HUES64 (cell line): ENCODE measurements at regions not wholly inside any gene's neighbourhood (a gene's known extent, or its start where the extent isn't known, plus 50 kb on each side); places are given as distances from the start of the nearest gene placed in this dataset.

Source experiments
- H3K27ac ChIP-seq: 2 replicates; pipeline ENCODE4 v1.7.0; 2013; ENCODE audit warnings: low read depth, low read length, inconsistent platforms
- H3K27me3 ChIP-seq: 2 replicates; pipeline ENCODE4 v1.6.1; 2013; ENCODE audit warnings: mild to moderate bottlenecking, low read length; ENCODE audit not compliant: insufficient read depth
- H3K36me3 ChIP-seq: 2 replicates; pipeline ENCODE4 v1.6.1; 2013; ENCODE audit warnings: mild to moderate bottlenecking, low read length; ENCODE audit not compliant: insufficient read depth
- H3K4me1 ChIP-seq: 2 replicates; pipeline ENCODE4 v1.6.1; 2013; ENCODE audit warnings: mild to moderate bottlenecking, low read length, moderate library complexity; ENCODE audit not compliant: insufficient read depth
- H3K4me3 ChIP-seq: 2 replicates; pipeline ENCODE4 v1.5.1; 2013; ENCODE audit warnings: mild to moderate bottlenecking, low read length, moderate library complexity
- H3K9ac ChIP-seq: 2 replicates; pipeline ENCODE4 v1.6.1; 2013; ENCODE audit warnings: mild to moderate bottlenecking, low read depth, low read length
- H3K9me3 ChIP-seq: 2 replicates; pipeline ENCODE4 v1.6.1; 2013; ENCODE audit warnings: low read depth, low read length; ENCODE audit not compliant: insufficient read depth
- WGBS: fragments of 150-250, 120-280 bp; methylation state at CpG from one replicate; pipeline ENCODE4 v1.1.7; 2013; ENCODE audit warnings: missing lambda C conversion rate; 5-methylcytosine and 5-hydroxymethylcytosine counted together

- Histone ChIP-seq H3K36me3 (no peaks in the 10 kb centered on the region), H3K4me1 (peaks cover 10% of the 10 kb centered on the region), H3K9ac (no peak overlapping the region), H3K4me3 (no peak overlapping the region), H3K27me3 (no peaks in the 10 kb centered on the region), H3K9me3 (no peaks in the 10 kb centered on the region), H3K27ac (no peak overlapping the region)
- 94% methylated on average over 10 of the region's 11 CpGs for WGBS
Measured at GRCh38 chr1:9434247-9435152, 104.8 kb upstream of the SLC25A33 start.

- 77% methylated on average over 4 of the region's 4 CpGs for whole genome bisulfite sequencing
Measured at GRCh38 chr1:9435153-9435636, 104.1 kb upstream of the SLC25A33 start.

DNA sequence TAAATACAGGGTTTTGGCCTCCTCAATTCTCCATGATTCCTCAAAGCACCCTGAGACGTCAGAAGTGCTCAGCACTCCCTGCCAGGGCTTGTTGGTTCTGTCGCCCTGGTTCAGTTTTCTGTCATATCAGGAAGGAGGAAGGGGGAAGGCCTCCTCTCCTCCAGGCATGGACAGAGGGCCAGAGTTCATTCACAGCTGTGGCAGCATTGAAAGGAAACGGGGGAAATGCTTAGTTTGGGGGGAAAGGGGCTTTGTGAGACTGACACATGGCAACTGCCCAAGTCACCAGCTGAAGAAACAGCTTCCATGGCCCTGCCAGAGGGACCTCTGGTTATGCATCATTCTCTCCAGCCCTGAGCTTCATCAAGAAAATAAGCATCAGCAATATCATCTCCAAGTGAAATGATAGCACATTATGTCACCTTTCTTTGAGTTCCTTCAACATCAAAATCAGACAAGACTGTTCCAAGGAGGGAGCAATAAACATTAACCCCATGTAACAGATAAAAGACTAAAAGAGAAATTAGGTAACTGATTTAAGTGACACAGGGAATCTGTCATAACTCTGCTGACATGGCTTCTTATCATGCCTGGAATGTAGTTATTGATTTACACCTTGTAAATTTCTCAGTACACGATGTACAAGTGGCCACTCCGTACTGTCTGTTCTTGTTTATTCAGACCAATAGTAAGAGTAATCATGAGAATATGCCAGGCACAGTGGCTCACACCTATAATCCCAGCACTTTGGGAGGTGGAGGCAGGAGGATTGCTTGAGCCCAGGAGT, 103.2 kb upstream of the SLC25A33 start:
- H3K27ac ChIP-seq: no peak overlapping the region
- H3K9me3 ChIP-seq: no peaks in the 10 kb centered on the region
- H3K27me3 ChIP-seq: no peaks in the 10 kb centered on the region
- 87% methylated on average over 5 of the region's 5 CpGs for WGBS
- H3K4me3 ChIP-seq: no peak overlapping the region
- H3K4me1 ChIP-seq: peaks cover 8% of the 10 kb centered on the region
- H3K36me3 ChIP-seq: no peaks in the 10 kb centered on the region
- no peak overlapping the region for H3K9ac ChIP-seq

More at GRCh38 chr1:9435153-9435636, 104.1 kb upstream of the SLC25A33 start:
- Histone ChIP-seq H3K9me3 (no peaks in the 10 kb centered on the region), H3K36me3 (no peaks in the 10 kb centered on the region), H3K4me3 (no peak overlapping the region), H3K27ac (no peak overlapping the region), H3K27me3 (no peaks in the 10 kb centered on the region), H3K4me1 (peaks cover 8% of the 10 kb centered on the region), H3K9ac (no peak overlapping the region)

DNA sequence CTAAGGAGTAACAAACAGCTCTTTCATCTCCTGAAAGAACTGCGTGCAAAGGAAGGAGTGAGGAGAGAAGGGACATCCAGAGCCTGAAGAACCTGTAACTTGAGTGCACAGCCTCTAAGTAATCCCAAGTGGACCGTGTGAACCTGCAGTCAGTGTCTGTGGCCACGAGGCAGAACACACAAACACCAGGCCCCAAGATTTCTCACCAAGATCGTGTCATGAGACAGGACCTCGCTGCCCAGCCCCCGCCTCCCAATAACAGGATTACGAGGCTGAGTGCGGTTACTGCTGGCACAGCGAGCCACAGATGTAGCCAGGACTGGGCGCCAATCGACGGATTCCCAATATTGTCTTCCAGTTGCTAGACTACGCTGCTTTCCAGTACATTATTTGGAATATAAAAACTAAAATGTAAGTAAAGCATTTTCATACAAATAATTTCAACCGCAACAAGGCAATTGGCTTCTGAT, 101.3 kb upstream of the SLC25A33 start:
- Histone ChIP-seq H3K9me3 (no peaks in the 10 kb centered on the region), H3K9ac (no peak overlapping the region), H3K27ac (peak overlapping the region; percentile 32; the same call in 1 of the 2 replicates), H3K4me1 (peaks cover 14% of the 10 kb centered on the region), H3K4me3 (no peak overlapping the region), H3K27me3 (no peaks in the 10 kb centered on the region), H3K36me3 (no peaks in the 10 kb centered on the region)
- 82% methylated on average over 14 of the region's 14 CpGs for WGBS

GRCh38 chr1:9438431-9439073, 100.7 kb upstream of the SLC25A33 start:
- peak overlapping the region; percentile 32; the same call in 1 of the 2 replicates for H3K27ac ChIP-seq
- H3K4me1 ChIP-seq: peaks cover 14% of the 10 kb centered on the region
- H3K27me3 ChIP-seq: no peaks in the 10 kb centered on the region
- H3K9me3 ChIP-seq: no peaks in the 10 kb centered on the region
- no peak overlapping the region for H3K4me3 ChIP-seq
- WGBS: 76% methylated on average over 12 of the region's 12 CpGs
- H3K36me3 ChIP-seq: no peaks in the 10 kb centered on the region
- H3K9ac ChIP-seq: no peak overlapping the region

- no peak overlapping the region for H3K4me3 ChIP-seq
- no peaks in the 10 kb centered on the region for H3K9me3 ChIP-seq
- H3K27ac ChIP-seq: no peak overlapping the region; the same call in 1 of the 2 replicates
- H3K27me3 ChIP-seq: no peaks in the 10 kb centered on the region
- peaks cover 19% of the 10 kb centered on the region for H3K4me1 ChIP-seq
- H3K36me3 ChIP-seq: no peaks in the 10 kb centered on the region
- H3K9ac ChIP-seq: no peak overlapping the region
- 89% methylated on average over 9 of the region's 9 CpGs for WGBS
Measured at GRCh38 chr1:9439074-9439761, 100.0 kb upstream of the SLC25A33 start.

DNA sequence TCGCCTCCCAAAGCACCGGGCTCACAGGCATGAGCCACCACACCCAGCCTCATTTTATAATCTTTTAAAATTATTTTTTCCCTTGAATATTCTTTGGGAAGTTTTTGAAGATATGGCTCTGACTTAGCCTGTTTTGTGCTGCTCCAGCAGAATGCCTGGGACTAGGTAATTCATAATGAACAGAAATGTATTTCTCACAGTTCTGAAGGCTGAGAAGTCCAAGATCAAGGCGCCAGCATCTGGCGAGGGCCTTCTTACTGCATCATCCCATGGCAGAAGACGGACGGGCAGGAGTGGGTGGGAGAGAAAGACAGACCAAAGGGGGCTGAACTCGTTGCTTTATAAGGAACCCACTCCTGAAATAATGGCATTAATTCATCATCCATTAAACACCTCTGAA, 99.0 kb upstream of the SLC25A33 start:
- Histone ChIP-seq H3K36me3 (no peaks in the 10 kb centered on the region), H3K27ac (no peak overlapping the region), H3K27me3 (no peaks in the 10 kb centered on the region), H3K9ac (no peak overlapping the region), H3K4me1 (peaks cover 20% of the 10 kb centered on the region), H3K9me3 (no peaks in the 10 kb centered on the region), H3K4me3 (no peak overlapping the region)
- 92% methylated on average over 7 of the region's 7 CpGs for WGBS

DNA sequence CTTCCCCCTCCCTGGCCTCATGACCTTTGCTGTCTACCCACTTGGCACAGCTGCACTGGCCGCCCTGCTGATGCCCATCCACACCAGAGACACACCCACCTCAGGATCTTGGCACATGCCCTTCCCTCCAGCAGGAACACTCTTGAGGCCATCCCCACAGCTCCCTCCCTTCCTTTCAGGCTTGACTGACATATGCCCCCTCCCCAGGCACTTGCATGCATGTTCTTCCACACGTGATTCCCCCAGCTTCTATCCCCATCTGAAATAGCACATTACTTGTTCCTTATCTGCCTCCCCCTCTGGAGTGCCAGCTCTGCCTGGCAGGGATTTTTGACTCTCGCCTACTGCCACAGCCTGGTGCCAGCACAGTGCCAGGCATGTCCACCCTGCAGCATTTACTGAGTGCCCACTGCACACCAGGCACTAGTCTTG, 98.5 kb upstream of the SLC25A33 start:
- Histone ChIP-seq H3K9me3 (no peaks in the 10 kb centered on the region), H3K27me3 (no peaks in the 10 kb centered on the region), H3K4me1 (peaks cover 20% of the 10 kb centered on the region), H3K36me3 (no peaks in the 10 kb centered on the region), H3K9ac (no peak overlapping the region), H3K27ac (no peak overlapping the region), H3K4me3 (no peak overlapping the region)
- 83% methylated on average over 3 of the region's 3 CpGs for WGBS

DNA sequence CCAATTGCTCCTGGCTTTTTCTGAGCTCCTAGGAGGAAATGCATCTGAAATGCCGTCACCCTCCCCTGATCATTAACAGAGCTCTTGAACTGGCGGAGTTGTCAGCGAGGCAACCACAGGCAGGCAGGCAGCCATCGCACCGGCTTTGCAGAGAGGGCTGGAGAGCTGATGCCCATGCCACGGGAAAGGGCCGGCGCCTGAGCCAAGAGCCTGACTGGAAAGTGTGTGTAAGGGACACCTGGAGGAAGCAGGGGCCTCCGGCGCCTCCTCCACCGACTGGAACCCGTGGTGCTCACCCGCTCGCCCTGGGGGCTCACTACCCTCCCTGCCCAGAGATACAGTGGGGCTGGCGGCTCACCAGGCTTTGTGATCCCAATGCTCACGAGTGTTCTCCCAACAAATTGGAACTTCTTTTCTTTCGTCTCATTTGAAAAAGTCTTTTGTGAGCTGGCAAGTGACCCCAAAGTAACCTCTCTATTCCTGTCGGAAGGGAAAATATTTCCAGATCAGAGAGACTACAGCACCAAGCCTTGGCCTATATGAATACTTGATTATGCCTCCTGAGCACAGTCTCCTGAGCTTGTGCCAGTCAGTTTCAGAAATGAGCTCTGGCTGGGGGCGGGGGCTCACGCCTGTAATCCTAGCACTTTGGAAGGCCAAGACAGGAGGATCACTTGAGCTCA, 97.7 kb upstream of the SLC25A33 start:
- Histone ChIP-seq H3K4me3 (no peak overlapping the region), H3K4me1 (peaks cover 20% of the 10 kb centered on the region), H3K9ac (no peak overlapping the region), H3K9me3 (no peaks in the 10 kb centered on the region), H3K27ac (no peak overlapping the region), H3K27me3 (no peaks in the 10 kb centered on the region), H3K36me3 (no peaks in the 10 kb centered on the region)
- 77% methylated on average over 20 of the region's 20 CpGs for WGBS

DNA sequence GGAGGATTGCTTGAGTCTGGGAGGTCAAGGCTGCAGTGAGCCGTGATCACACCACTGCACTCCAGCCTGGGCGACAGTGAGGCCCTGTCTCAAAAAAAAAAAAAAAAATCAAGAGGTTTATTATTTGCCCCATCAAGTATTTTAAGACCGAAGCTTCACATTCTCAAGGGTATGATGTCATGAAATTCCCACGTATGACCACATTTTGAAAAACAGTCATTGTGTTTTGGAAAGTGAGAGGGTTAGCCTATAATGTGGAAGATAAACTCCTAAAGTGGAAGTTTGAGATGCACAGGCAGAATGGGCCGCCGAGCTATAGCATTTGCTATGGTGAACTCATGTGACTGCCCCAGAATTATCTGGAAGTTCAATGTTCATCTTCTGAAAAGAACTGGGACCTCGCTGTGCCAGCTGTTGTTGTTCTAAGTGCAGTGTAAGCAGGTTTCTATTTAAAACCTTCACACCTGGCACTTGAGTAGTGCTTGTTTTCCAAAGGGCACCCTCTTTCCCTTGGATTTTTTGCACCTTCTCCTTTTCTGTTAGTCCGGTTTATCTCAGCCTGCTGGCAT, 96.9 kb upstream of the SLC25A33 start:
- peaks cover 20% of the 10 kb centered on the region for H3K4me1 ChIP-seq
- no peak overlapping the region for H3K9ac ChIP-seq
- no peaks in the 10 kb centered on the region for H3K36me3 ChIP-seq
- no peak overlapping the region for H3K27ac ChIP-seq
- H3K9me3 ChIP-seq: no peaks in the 10 kb centered on the region
- H3K4me3 ChIP-seq: no peak overlapping the region
- WGBS: 92% methylated on average over 8 of the region's 8 CpGs
- H3K27me3 ChIP-seq: no peaks in the 10 kb centered on the region
